ENCODE measurements at regions not wholly inside any gene's neighbourhood (a gene's known extent, or its start where the extent isn't known, plus 50 kb on each side); places are given as distances from the start of the nearest gene placed in this dataset.

GRCh38 chr18:10274301-10274700, 180.1 kb upstream of the APCDD1 start:
- TF ChIP-seq CTCF (IDR thresholded peaks at IDR 0.05 in 2 of 3, conservative IDR thresholded peaks at IDR 0.05 in 1 of 3; ENCODE audit: borderline replicate concordance in 1 of 3, insufficient read depth in 1 of 3, low read depth in 2 of 3, low read length in 2 of 3): no peak
- no peak for TF ChIP-seq POLR2A (IDR thresholded peaks at IDR 0.05; ENCODE audit: borderline replicate concordance, extremely low read depth, insufficient read depth, insufficient read length)
- no peak for TF ChIP-seq SP1 (IDR thresholded peaks at IDR 0.05; ENCODE audit: low read depth)
- no peak for TF ChIP-seq MAX (IDR thresholded peaks at IDR 0.05)
- TF ChIP-seq EZH2phosphoT487 (IDR thresholded peaks at IDR 0.05; ENCODE audit: borderline replicate concordance): no peak

Measured in HCT116 (cell line).